Fibroblast of pulmonary artery (primary cell): ENCODE measurements at regions not wholly inside any gene's neighbourhood (a gene's known extent, or its start where the extent isn't known, plus 50 kb on each side); places are given as distances from the start of the nearest gene placed in this dataset.
"Not testable (repeated sequence)": the region's sequence is repeated elsewhere in the genome, so short reads cannot be mapped to it uniquely, and the experiment has no call there.

Source experiments
- DNase-seq: peaks from one replicate; pipeline ENCODE4 v3.0.0-alpha.2; 2010; ENCODE audit warnings: low read depth
- H3K4me3 ChIP-seq: replicated peaks from 2 replicates; pipeline ENCODE4 v1.5.1; 2011; ENCODE audit warnings: low read depth, mild to moderate bottlenecking, control low read depth, low read length, moderate library complexity
- CTCF ChIP-seq: IDR thresholded peaks from 2 replicates; pipeline ENCODE4 v1.5.1; 2011; ENCODE audit warnings: mild to moderate bottlenecking, control low read depth, low read length, inconsistent platforms; ENCODE audit errors: missing control alignments

GRCh38 chr3:103269287-103269686 lies 834.5 kb downstream of the ZPLD1 start:
- no peak overlapping the region for H3K4me3 ChIP-seq
- no peak for DNase-seq
- no peak for TF ChIP-seq CTCF

GRCh38 chr3:103271575-103271974 lies 836.8 kb downstream of the ZPLD1 start:
- no peak for DNase-seq
- TF ChIP-seq CTCF, result no peak
- no peak overlapping the region for H3K4me3 ChIP-seq

- TF ChIP-seq CTCF, result peak; percentile 21
- no peak overlapping the region for H3K4me3 ChIP-seq
- DNase-seq, result peak; percentile 22
These were observed 861.3 kb downstream of the ZPLD1 start for GRCh38 chr3:103295974-103296570.

GRCh38 chr3:103297502-103297901 lies 862.7 kb downstream of the ZPLD1 start:
- DNase-seq, H3K4me3 ChIP-seq: not testable (repeated sequence)

- DNase-seq, result no peak
- no peak for TF ChIP-seq CTCF
- no peak overlapping the region for H3K4me3 ChIP-seq
These were observed 871.3 kb downstream of the ZPLD1 start for GRCh38 chr3:103306104-103306503.

- no peak for TF ChIP-seq CTCF
- no peak overlapping the region for H3K4me3 ChIP-seq
- DNase-seq, result no peak
These were observed 874.1 kb downstream of the ZPLD1 start for GRCh38 chr3:103308921-103309320.

GRCh38 chr3:103319912-103320311 lies 885.1 kb downstream of the ZPLD1 start:
- no peak for TF ChIP-seq CTCF
- no peak overlapping the region for H3K4me3 ChIP-seq
- no peak for DNase-seq
